Upper lobe of left lung (tissue), 4 donors: ENCODE measurements at regions not wholly inside any gene's neighbourhood (a gene's known extent, or its start where the extent isn't known, plus 50 kb on each side); places are given as distances from the start of the nearest gene placed in this dataset.

Experiments
- EP300 ChIP-seq, 4 donors: sonication (generic); formaldehyde crosslinking; IDR thresholded peaks; one replicate each; pipeline ENCODE4 v1.5.1; 2017; ENCODE audit warnings: antibody characterized with exemption in 4 of 4, control low read depth in 2 of 4
- POLR2A ChIP-seq, 4 donors: fragments of 450-650 bp; IDR thresholded peaks; one replicate each; pipeline ENCODE4 v1.5.1; 2016 to 2017; ENCODE audit warnings: antibody characterized with exemption in 4 of 4, mild to moderate bottlenecking in 2 of 4
- POLR2AphosphoS5 ChIP-seq, 2 donors: sonication (generic); formaldehyde crosslinking; IDR thresholded peaks; one replicate each; pipeline ENCODE4 v1.5.1; 2017; ENCODE audit warnings: antibody characterized with exemption in 2 of 2
- TF ChIP-seq, protein P1 (sequence below), 6 experiments: fragments of 450-650 bp in 4 of 6; fragments of 200-600 bp in 2 of 6; sonication (generic) in 2 of 6; IDR thresholded peaks; one replicate each; pipeline ENCODE4 v1.5.1; 2016 to 2019; ENCODE audit warnings: antibody characterized with exemption in 6 of 6

DNA sequence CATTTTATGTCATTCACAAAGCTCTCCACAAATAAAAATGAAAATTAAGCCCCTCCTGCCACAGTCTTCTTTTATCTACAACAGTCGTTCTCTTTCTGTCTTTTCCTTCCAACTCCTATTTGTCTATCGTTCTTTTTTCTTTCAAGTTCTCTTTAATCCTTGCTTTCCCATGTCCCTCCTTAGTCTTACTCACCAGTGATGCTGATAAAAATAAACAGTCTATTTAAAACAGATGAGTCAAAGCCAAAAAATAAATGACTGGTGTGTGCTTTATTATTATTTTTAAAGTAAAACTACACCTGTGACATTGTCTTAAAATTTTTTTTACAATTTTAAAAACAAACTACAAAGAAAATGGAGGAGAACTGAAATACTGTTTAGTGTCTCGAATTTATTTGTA is 137.1 kb upstream of the TMEM161B start:
- TF ChIP-seq, protein P1, sequence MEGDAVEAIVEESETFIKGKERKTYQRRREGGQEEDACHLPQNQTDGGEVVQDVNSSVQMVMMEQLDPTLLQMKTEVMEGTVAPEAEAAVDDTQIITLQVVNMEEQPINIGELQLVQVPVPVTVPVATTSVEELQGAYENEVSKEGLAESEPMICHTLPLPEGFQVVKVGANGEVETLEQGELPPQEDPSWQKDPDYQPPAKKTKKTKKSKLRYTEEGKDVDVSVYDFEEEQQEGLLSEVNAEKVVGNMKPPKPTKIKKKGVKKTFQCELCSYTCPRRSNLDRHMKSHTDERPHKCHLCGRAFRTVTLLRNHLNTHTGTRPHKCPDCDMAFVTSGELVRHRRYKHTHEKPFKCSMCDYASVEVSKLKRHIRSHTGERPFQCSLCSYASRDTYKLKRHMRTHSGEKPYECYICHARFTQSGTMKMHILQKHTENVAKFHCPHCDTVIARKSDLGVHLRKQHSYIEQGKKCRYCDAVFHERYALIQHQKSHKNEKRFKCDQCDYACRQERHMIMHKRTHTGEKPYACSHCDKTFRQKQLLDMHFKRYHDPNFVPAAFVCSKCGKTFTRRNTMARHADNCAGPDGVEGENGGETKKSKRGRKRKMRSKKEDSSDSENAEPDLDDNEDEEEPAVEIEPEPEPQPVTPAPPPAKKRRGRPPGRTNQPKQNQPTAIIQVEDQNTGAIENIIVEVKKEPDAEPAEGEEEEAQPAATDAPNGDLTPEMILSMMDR (IDR thresholded peaks at IDR 0.05) = no peak
- TF ChIP-seq POLR2AphosphoS5 (IDR thresholded peaks at IDR 0.05) = no peak
- no peak for TF ChIP-seq POLR2A (IDR thresholded peaks at IDR 0.05)
- no peak for TF ChIP-seq EP300 (IDR thresholded peaks at IDR 0.05)
